GM23248 (cell line): ENCODE measurements at regions not wholly inside any gene's neighbourhood (a gene's known extent, or its start where the extent isn't known, plus 50 kb on each side); places are given as distances from the start of the nearest gene placed in this dataset.

Experiments
- DNase-seq: peaks from one replicate; pipeline ENCODE4 v3.0.0-alpha.2; 2015
- H2AFZ ChIP-seq: fragments of 200-600 bp; sonication (generic); 2 replicates; pipeline ENCODE4 v1.6.1; 2016; ENCODE audit warnings: antibody characterized with exemption
- H3F3A ChIP-seq: fragments of 200-600 bp; sonication (generic); 2 replicates; pipeline ENCODE4 v1.6.1; 2016; ENCODE audit warnings: mild to moderate bottlenecking, antibody characterized with exemption, mixed run types; ENCODE audit not compliant: insufficient read depth
- H3K27ac ChIP-seq: fragments of 200-600 bp; sonication (generic); 2 replicates; pipeline ENCODE4 v1.5.1; 2016; ENCODE audit warnings: mild to moderate bottlenecking
- H3K27me3 ChIP-seq: fragments of 200-600 bp; sonication (generic); replicated peaks from 2 replicates; pipeline ENCODE4 v1.6.1; 2016; ENCODE audit warnings: mild to moderate bottlenecking; ENCODE audit not compliant: insufficient read depth
- H3K36me3 ChIP-seq: fragments of 200-600 bp; sonication (generic); 2 replicates; pipeline ENCODE4 v1.6.1; 2016; ENCODE audit warnings: low read depth, mild to moderate bottlenecking
- H3K4me1 ChIP-seq: fragments of 200-600 bp; sonication (generic); 2 replicates; pipeline ENCODE4 v1.6.1; 2016; ENCODE audit warnings: mild to moderate bottlenecking; ENCODE audit not compliant: insufficient read depth
- H3K4me2 ChIP-seq: fragments of 200-600 bp; sonication (generic); one replicate; pipeline ENCODE4 v1.6.1; 2016; ENCODE audit warnings: mild to moderate bottlenecking; ENCODE audit not compliant: unreplicated experiment
- H3K4me3 ChIP-seq: fragments of 200-600 bp; sonication (generic); 2 replicates; pipeline ENCODE4 v1.5.1; 2016; ENCODE audit warnings: mild to moderate bottlenecking
- H3K79me2 ChIP-seq: fragments of 200-600 bp; sonication (generic); 2 replicates; pipeline ENCODE4 v1.6.1; 2016; ENCODE audit warnings: mild to moderate bottlenecking; ENCODE audit not compliant: insufficient read depth
- H3K9ac ChIP-seq: fragments of 200-600 bp; sonication (generic); 2 replicates; pipeline ENCODE4 v1.6.1; 2016; ENCODE audit warnings: mild to moderate bottlenecking
- H3K9me2 ChIP-seq: fragments of 200-600 bp; sonication (generic); 2 replicates; pipeline ENCODE4 v1.6.1; 2016; ENCODE audit warnings: mixed run types, mild to moderate bottlenecking, moderate library complexity; ENCODE audit not compliant: insufficient read depth
- H3K9me3 ChIP-seq: fragments of 200-600 bp; sonication (generic); one replicate; pipeline ENCODE4 v1.6.1; 2017; ENCODE audit warnings: low read depth
- H4K20me1 ChIP-seq: fragments of 200-600 bp; sonication (generic); 2 replicates; pipeline ENCODE4 v1.6.0; 2016; ENCODE audit not compliant: insufficient read depth
- EZH2 ChIP-seq: fragments of 200-600 bp; sonication (generic); IDR thresholded peaks from 2 replicates; pipeline ENCODE4 v1.6.1; 2018; ENCODE audit warnings: antibody characterized with exemption, mild to moderate bottlenecking; ENCODE audit not compliant: insufficient read depth, poor library complexity, severe bottlenecking
- EZH2phosphoT487 ChIP-seq: fragments of 200-600 bp; sonication (generic); IDR thresholded peaks from 2 replicates; pipeline ENCODE4 v1.6.1; 2018; ENCODE audit warnings: antibody characterized with exemption, moderate library complexity, mild to moderate bottlenecking, low read depth; ENCODE audit not compliant: insufficient read depth
- WGBS, 2 experiments: methylation state at CpG; one replicate each; pipeline ENCODE4 v1.1.6; 2015 to 2017; ENCODE audit warnings: low lambda C conversion rate in 2 of 2, low coverage in 1 of 2; ENCODE audit errors: missing lambda C conversion rate in 2 of 2; 5-methylcytosine and 5-hydroxymethylcytosine counted together
- in situ Hi-C: fragments of 300-500 bp; cut with MboI; formaldehyde crosslinking; loops from 2 replicates; pipeline ENCODE4 v1.15.0; 2020

GRCh38 chr2:237150186-237150585 is 64.5 kb downstream of the COPS8 start:
- H3K36me3 ChIP-seq: no peaks in the 10 kb centered on the region
- H3K4me1 ChIP-seq: peaks cover 16% of the 10 kb centered on the region
- WGBS, 2 experiments: 95 to 100% methylated on average over 1 of the region's 1 CpG
- TF ChIP-seq EZH2 (no peak), EZH2phosphoT487 (no peak)
- H3K27me3 ChIP-seq: no peaks in the 10 kb centered on the region
- no peak for DNase-seq
- no peaks in the 10 kb centered on the region for H3K9me2 ChIP-seq
- no peaks in the 10 kb centered on the region for H3K79me2 ChIP-seq
- H3K27ac ChIP-seq: peak overlapping the region; percentile 61
- H3F3A ChIP-seq: peaks cover 5% of the 10 kb centered on the region
- H2AFZ ChIP-seq: peak overlapping the region; percentile 28; the same call in 1 of the 2 replicates
- H4K20me1 ChIP-seq: no peaks in the 10 kb centered on the region
- no peak overlapping the region for H3K9ac ChIP-seq
- in situ Hi-C loops: loop anchor here (25.0 kb wide), 1 partner anchor 412 kb away; the partner anchor contains the start of gene PRLH
- no peak overlapping the region for H3K4me2 ChIP-seq
- H3K4me3 ChIP-seq: no peak overlapping the region
- peaks cover 11% of the 10 kb centered on the region for H3K9me3 ChIP-seq

GRCh38 chr2:237150831-237151375 is 65.2 kb downstream of the COPS8 start:
- Histone ChIP-seq H3K36me3 (no peaks in the 10 kb centered on the region), H3K79me2 (no peaks in the 10 kb centered on the region), H3K27me3 (no peaks in the 10 kb centered on the region), H3K4me2 (no peak overlapping the region), H4K20me1 (no peaks in the 10 kb centered on the region), H3K9me3 (peaks cover 11% of the 10 kb centered on the region), H3K27ac (no peak overlapping the region), H3F3A (peaks cover 13% of the 10 kb centered on the region), H3K9me2 (no peaks in the 10 kb centered on the region), H3K4me1 (peaks cover 21% of the 10 kb centered on the region), H3K4me3 (no peak overlapping the region), H3K9ac (no peak overlapping the region), H2AFZ (no peak overlapping the region)
- 91 to 95% methylated on average over 6 of the region's 6 CpGs for WGBS, 2 experiments
- no peak for DNase-seq
- TF ChIP-seq EZH2phosphoT487 (no peak), EZH2 (no peak)
- in situ Hi-C loops: loop anchor here (25.0 kb wide), 1 partner anchor 411 kb away; the partner anchor contains the start of gene PRLH

- in situ Hi-C loops: loop anchor here (25.0 kb wide), 1 partner anchor 410 kb away; the partner anchor contains the start of gene PRLH
- H4K20me1 ChIP-seq: no peaks in the 10 kb centered on the region
- peaks cover 3% of the 10 kb centered on the region for H3K9me3 ChIP-seq
- H3K27ac ChIP-seq: no peak overlapping the region
- H3K4me2 ChIP-seq: no peak overlapping the region
- no peaks in the 10 kb centered on the region for H3K9me2 ChIP-seq
- peak overlapping the region; percentile 10; the same call in 1 of the 2 replicates for H2AFZ ChIP-seq
- WGBS, 2 experiments: 31 to 34% methylated on average over 9 of the region's 9 CpGs
- no peaks in the 10 kb centered on the region for H3K36me3 ChIP-seq
- peaks cover 18% of the 10 kb centered on the region for H3F3A ChIP-seq
- no peak overlapping the region for H3K4me3 ChIP-seq
- H3K4me1 ChIP-seq: peaks cover 34% of the 10 kb centered on the region
- no peak overlapping the region for H3K9ac ChIP-seq
- TF ChIP-seq EZH2phosphoT487 (no peak), EZH2 (no peak)
- H3K27me3 ChIP-seq: no peaks in the 10 kb centered on the region
- peak; percentile 30 for DNase-seq
- H3K79me2 ChIP-seq: no peaks in the 10 kb centered on the region
Measured at GRCh38 chr2:237152361-237152760, 66.7 kb downstream of the COPS8 start.

- TF ChIP-seq EZH2 (no peak), EZH2phosphoT487 (no peak)
- peaks cover 39% of the 10 kb centered on the region for H3K4me1 ChIP-seq
Measured at GRCh38 chr2:237153181-237153580, 67.5 kb downstream of the COPS8 start.

More at GRCh38 chr2:237153181-237153580, 67.5 kb downstream of the COPS8 start:
- H3K9me2 ChIP-seq: no peaks in the 10 kb centered on the region
- 73 to 75% methylated on average over 6 of the region's 6 CpGs for WGBS, 2 experiments
- H3K36me3 ChIP-seq: no peaks in the 10 kb centered on the region
- H3K4me2 ChIP-seq: no peak overlapping the region
- no peaks in the 10 kb centered on the region for H3K9me3 ChIP-seq
- H3F3A ChIP-seq: peaks cover 20% of the 10 kb centered on the region
- H3K79me2 ChIP-seq: no peaks in the 10 kb centered on the region
- no peak overlapping the region for H3K27ac ChIP-seq
- no peaks in the 10 kb centered on the region for H3K27me3 ChIP-seq
- no peaks in the 10 kb centered on the region for H4K20me1 ChIP-seq
- no peak for DNase-seq
- H3K9ac ChIP-seq: no peak overlapping the region
- H3K4me3 ChIP-seq: no peak overlapping the region
- in situ Hi-C loops: loop anchor here (25.0 kb wide), 1 partner anchor 409 kb away; the partner anchor contains the start of gene PRLH
- no peak overlapping the region for H2AFZ ChIP-seq
